RWPE1 (cell line): ENCODE measurements at regions not wholly inside any gene's neighbourhood (a gene's known extent, or its start where the extent isn't known, plus 50 kb on each side); places are given as distances from the start of the nearest gene placed in this dataset.
"Not testable (repeated sequence)": the region's sequence is repeated elsewhere in the genome, so short reads cannot be mapped to it uniquely, and the experiment has no call there.

Experiments
- CTCF ChIA-PET: fragments of 350-600 bp; sonication (Branson Sonifier 250); formaldehyde crosslinking; extraction: SDS; loops from one replicate; lab custom pipeline; 2021; lab: Yijun Ruan, JAX
- POLR2A ChIA-PET: fragments of 400-600 bp; formaldehyde crosslinking; extraction: SDS; loops from one replicate; lab custom pipeline; 2020; ENCODE audit warnings: antibody characterized with exemption; ENCODE audit not compliant: low non-redundant PET; lab: Yijun Ruan, JAX
- DNase-seq: peaks from one replicate; pipeline ENCODE4 v3.0.0; 2012; ENCODE audit warnings: low spot score
- H3K27ac ChIP-seq: fragments of 450-650 bp; 2 replicates; pipeline ENCODE4 v1.5.1; 2017
- TF ChIP-seq, protein P1 (sequence below): fragments of 450-650 bp; conservative IDR thresholded peaks from 2 replicates; pipeline ENCODE4 v1.5.1; 2017; ENCODE audit warnings: low read depth, mild to moderate bottlenecking

DNA sequence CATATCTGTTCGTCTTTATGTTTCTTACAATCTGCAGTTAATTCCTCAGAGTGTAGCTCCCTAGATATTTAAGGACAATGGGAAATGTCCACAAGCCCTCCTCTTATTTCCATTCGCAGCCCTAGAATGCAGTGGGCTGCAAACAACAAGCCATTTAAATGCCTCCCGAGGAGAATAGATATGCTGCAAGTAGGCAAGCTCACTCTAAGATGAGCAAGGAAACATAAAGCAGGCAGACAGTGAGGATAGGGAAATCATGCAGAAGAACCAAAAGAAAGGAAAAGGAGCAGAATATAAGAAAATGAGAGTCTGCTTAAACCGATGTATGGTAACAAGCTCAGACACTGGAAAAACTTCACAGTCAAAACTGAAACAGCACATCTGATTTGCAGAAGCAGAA is 561.9 kb downstream of the GBE1 start:
- TF ChIP-seq, protein P1, sequence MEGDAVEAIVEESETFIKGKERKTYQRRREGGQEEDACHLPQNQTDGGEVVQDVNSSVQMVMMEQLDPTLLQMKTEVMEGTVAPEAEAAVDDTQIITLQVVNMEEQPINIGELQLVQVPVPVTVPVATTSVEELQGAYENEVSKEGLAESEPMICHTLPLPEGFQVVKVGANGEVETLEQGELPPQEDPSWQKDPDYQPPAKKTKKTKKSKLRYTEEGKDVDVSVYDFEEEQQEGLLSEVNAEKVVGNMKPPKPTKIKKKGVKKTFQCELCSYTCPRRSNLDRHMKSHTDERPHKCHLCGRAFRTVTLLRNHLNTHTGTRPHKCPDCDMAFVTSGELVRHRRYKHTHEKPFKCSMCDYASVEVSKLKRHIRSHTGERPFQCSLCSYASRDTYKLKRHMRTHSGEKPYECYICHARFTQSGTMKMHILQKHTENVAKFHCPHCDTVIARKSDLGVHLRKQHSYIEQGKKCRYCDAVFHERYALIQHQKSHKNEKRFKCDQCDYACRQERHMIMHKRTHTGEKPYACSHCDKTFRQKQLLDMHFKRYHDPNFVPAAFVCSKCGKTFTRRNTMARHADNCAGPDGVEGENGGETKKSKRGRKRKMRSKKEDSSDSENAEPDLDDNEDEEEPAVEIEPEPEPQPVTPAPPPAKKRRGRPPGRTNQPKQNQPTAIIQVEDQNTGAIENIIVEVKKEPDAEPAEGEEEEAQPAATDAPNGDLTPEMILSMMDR: no peak
- no peak overlapping the region for H3K27ac ChIP-seq
- DNase-seq: no peak
- POLR2A ChIA-PET: no interaction called here
- CTCF ChIA-PET: no interaction called here

- CTCF ChIA-PET: no interaction called here
- TF ChIP-seq, protein P1: no peak
- no peak overlapping the region for H3K27ac ChIP-seq
- POLR2A ChIA-PET: no interaction called here
- DNase-seq: no peak
Observed at GRCh38 chr3:81198756-81199155, 562.7 kb downstream of the GBE1 start.

GRCh38 chr3:81198216-81198615 is 563.2 kb downstream of the GBE1 start:
- TF ChIP-seq, protein P1: no peak
- POLR2A ChIA-PET: no interaction called here
- H3K27ac ChIP-seq: no peak overlapping the region
- DNase-seq: no peak
- CTCF ChIA-PET: no interaction called here

- no peak for DNase-seq
- H3K27ac ChIP-seq: no peak overlapping the region
- ChIA-PET POLR2A (no interaction called here), CTCF (no interaction called here)
- TF ChIP-seq, protein P1: no peak
Observed at GRCh38 chr3:81197386-81197785, 564.1 kb downstream of the GBE1 start.

DNA sequence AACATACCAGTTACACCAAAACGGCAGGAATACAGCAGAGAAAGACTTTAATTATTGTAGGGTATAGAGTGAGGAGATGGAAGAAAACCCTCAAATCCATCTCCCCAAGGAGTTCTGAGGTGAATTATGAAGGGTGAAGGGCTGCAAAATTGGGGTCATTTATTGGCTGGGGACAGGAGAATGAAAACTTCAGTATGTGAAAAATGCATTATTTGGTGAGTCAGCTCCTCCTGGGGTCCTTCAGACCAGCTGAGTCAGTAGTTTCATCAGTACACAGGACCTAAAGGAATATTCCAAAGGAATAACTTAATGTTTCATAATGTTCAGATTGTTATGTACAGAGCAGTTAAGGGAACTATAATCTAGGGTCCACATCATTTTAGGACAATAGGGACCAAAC is 566.0 kb downstream of the GBE1 start:
- H3K27ac ChIP-seq: no peak overlapping the region
- DNase-seq: no peak
- ChIA-PET POLR2A (no interaction called here), CTCF (interaction anchor here (0.6 kb wide), 1 partner anchor 12 kb away, joined by 4 read pairs; no protein-coding TSS in a partner anchor)
- TF ChIP-seq, protein P1: no peak

DNA sequence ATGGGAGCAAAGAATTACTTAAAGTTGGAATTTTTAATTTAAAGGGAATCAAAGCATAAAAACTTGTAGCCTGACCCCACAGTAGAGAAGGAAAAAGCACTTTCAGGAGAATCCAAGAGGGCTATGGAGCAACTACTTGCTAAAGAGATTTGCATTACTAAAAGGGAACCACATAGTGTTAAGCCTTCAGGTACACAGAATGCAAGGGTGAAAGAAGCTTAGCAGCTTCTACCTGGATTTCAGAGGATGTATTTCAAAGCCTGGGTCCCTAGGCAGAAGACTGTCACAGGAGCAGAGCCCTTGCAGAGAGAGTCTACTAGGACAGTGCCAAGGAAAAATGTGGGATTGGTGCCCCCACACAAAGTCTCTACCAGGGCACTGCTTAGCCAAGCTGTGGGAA is 575.0 kb downstream of the GBE1 start:
- ChIA-PET CTCF (no interaction called here), POLR2A (no interaction called here)
- H3K27ac ChIP-seq: no peak overlapping the region
- TF ChIP-seq, protein P1: no peak
- no peak for DNase-seq

- CTCF ChIA-PET, DNase-seq, H3K27ac ChIP-seq, POLR2A ChIA-PET: not testable (repeated sequence)
Observed at GRCh38 chr3:81182086-81182875, 579.2 kb downstream of the GBE1 start.
